SH-SY5Y (cell line): ENCODE measurements at regions not wholly inside any gene's neighbourhood (a gene's known extent, or its start where the extent isn't known, plus 50 kb on each side); places are given as distances from the start of the nearest gene placed in this dataset.

Experiments used
- GATA2 ChIP-seq: IDR thresholded peaks from 2 replicates; pipeline ENCODE4 v1.6.1; 2011; ENCODE audit warnings: mild to moderate bottlenecking, low read depth, low read length
- GATA3 ChIP-seq: IDR thresholded peaks from 2 replicates; pipeline ENCODE4 v1.6.1; 2011; ENCODE audit warnings: low read depth, mild to moderate bottlenecking, low read length, moderate library complexity

DNA sequence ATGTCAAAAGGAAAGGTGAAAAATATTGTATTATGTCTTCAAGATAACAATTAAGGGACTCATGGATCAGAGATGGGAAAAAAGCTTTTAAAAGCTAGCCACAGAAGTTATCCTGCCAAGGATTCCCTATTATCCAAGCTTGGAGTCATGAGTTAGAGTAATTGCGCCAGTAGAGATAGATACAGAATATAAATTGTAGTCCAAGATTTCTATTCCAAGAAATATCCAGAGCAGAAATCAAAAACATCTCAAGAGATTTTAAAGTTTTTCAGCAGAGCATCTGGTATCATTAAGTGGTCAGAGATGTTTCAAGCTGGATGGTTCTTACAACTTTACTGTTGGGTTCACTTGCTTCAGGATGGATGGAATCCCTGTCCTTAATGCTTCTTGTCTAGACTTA, 186.7 kb downstream of the PCDH18 start:
- TF ChIP-seq GATA2, result no peak
- TF ChIP-seq GATA3, result no peak
